ENCODE measurements at regions not wholly inside any gene's neighbourhood (a gene's known extent, or its start where the extent isn't known, plus 50 kb on each side); places are given as distances from the start of the nearest gene placed in this dataset.

DNA sequence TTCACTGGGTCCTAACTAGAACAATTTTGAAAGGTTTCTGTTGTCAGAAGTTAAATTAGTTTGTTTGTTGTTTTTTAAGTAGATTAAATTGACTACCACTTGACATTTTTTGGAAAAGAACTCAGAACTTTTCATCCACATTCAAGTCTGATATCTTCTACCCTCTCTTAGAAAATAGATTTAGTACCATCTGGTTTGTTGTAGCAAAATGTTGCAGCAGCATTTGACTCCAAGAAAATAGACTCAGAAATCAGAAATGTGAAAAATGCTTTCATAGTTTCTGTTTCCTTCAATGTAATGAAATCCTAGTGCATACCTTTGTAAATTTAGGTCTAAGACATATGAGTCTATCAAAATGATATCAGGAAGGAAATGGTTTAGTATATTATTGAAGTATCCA, 256.3 kb upstream of the CLEC14A start:
- no peaks in the 10 kb centered on the region for H3K79me2 ChIP-seq (ENCODE audit: insufficient read depth, low read length)
- no peak for DNase-seq
- H3K9me3 ChIP-seq (replicated peaks in 1 of 2; ENCODE audit: control insufficient read depth in 1 of 2, insufficient read depth in 1 of 2, low read length in 2 of 2) = peaks cover 5 to 9% of the 10 kb centered on the region in 2 donors
- no peak overlapping the region for H3K4me2 ChIP-seq (replicated peaks; ENCODE audit: extremely low read depth, low read length, poor library complexity, severe bottlenecking)
- no peaks in the 10 kb centered on the region for H3K36me3 ChIP-seq (replicated peaks in 1 of 2; ENCODE audit: control insufficient read depth in 1 of 2, insufficient read depth in 2 of 2, low read length in 2 of 2)
- no peak overlapping the region for H2AFZ ChIP-seq (ENCODE audit: insufficient read depth, low read depth, low read length, poor library complexity, severe bottlenecking)
- Mint-ChIP-seq H3K4me1 (no peaks in the 10 kb centered on the region), H3K9me3 (peaks cover 0 to 7% (median 4%) of the 10 kb centered on the region in 7 donors), H3K27me3 (ENCODE audit: low read depth in 3 of 3) (no peaks in the 10 kb centered on the region), H3K27ac (no peak overlapping the region), H3K36me3 (no peaks in the 10 kb centered on the region), H3K4me3 (no peak overlapping the region)
- H3K27me3 ChIP-seq (ENCODE audit: control insufficient read depth in 2 of 2, insufficient read depth in 2 of 2, low read length in 2 of 2) = no peaks in the 10 kb centered on the region
- H3K4me1 ChIP-seq (ENCODE audit: control insufficient read depth in 1 of 2, insufficient read depth in 2 of 2, low read length in 2 of 2) = no peaks in the 10 kb centered on the region
- H3K9ac ChIP-seq (ENCODE audit: insufficient read depth, low read length, poor library complexity, severe bottlenecking) = no peak overlapping the region
- H4K20me1 ChIP-seq (ENCODE audit: insufficient read depth, low read length) = no peaks in the 10 kb centered on the region
- TF ChIP-seq CTCF (IDR thresholded peaks at IDR 0.05) = no peak
- H3K27ac ChIP-seq (ENCODE audit: low read depth in 1 of 2, low read length in 2 of 2) = no peak overlapping the region
- intact Hi-C loops (cut with micrococcal nuclease) = no loop called here
- no peak overlapping the region for H3K4me3 ChIP-seq (replicated peaks in 1 of 3; ENCODE audit: low read depth in 2 of 3, low read length in 3 of 3)

DNA sequence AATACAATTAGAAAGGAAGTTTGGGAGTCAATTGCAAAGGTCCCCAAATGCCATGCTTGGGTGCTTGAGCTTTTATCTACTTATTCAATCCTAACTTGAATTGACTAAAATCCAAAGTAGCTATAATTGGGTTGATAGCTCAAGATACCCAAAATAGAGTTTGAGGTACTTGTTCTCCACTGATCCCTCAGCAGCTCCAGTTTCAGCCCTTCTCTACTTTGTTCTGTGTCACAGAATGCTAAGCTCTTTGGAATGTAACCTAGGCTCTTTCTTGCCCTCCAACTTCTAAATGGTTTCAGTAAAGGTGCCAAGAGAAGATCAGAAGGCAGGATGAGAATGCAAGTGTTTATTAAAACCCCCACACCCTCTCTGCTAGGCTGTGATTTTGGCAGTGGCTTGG, 251.4 kb upstream of the CLEC14A start:
- no peak overlapping the region for H3K9ac ChIP-seq (ENCODE audit: insufficient read depth, low read length, poor library complexity, severe bottlenecking)
- H4K20me1 ChIP-seq (ENCODE audit: insufficient read depth, low read length) = no peaks in the 10 kb centered on the region
- Mint-ChIP-seq H3K27me3 (ENCODE audit: low read depth in 3 of 3) (no peaks in the 10 kb centered on the region), H3K36me3 (no peaks in the 10 kb centered on the region), H3K4me3 (no peak overlapping the region), H3K27ac (no peak overlapping the region), H3K9me3 (peaks cover 0 to 12% (median 4%) of the 10 kb centered on the region in 7 donors), H3K4me1 (no peaks in the 10 kb centered on the region)
- no peaks in the 10 kb centered on the region for H3K79me2 ChIP-seq (ENCODE audit: insufficient read depth, low read length)
- no peak overlapping the region for H3K4me2 ChIP-seq (replicated peaks; ENCODE audit: extremely low read depth, low read length, poor library complexity, severe bottlenecking)
- DNase-seq = no peak
- no peak overlapping the region for H3K27ac ChIP-seq (ENCODE audit: low read depth in 1 of 2, low read length in 2 of 2)
- intact Hi-C loops (cut with micrococcal nuclease) = no loop called here
- H3K36me3 ChIP-seq (replicated peaks in 1 of 2; ENCODE audit: control insufficient read depth in 1 of 2, insufficient read depth in 2 of 2, low read length in 2 of 2) = no peaks in the 10 kb centered on the region
- H3K27me3 ChIP-seq (ENCODE audit: control insufficient read depth in 2 of 2, insufficient read depth in 2 of 2, low read length in 2 of 2) = no peaks in the 10 kb centered on the region
- H3K4me1 ChIP-seq (ENCODE audit: control insufficient read depth in 1 of 2, insufficient read depth in 2 of 2, low read length in 2 of 2) = no peaks in the 10 kb centered on the region
- H2AFZ ChIP-seq (ENCODE audit: insufficient read depth, low read depth, low read length, poor library complexity, severe bottlenecking) = no peak overlapping the region
- TF ChIP-seq CTCF (IDR thresholded peaks at IDR 0.05) = no peak
- H3K4me3 ChIP-seq (replicated peaks in 1 of 3; ENCODE audit: low read depth in 2 of 3, low read length in 3 of 3) = no peak overlapping the region
- H3K9me3 ChIP-seq (replicated peaks in 1 of 2; ENCODE audit: control insufficient read depth in 1 of 2, insufficient read depth in 1 of 2, low read length in 2 of 2) = peaks cover 5 to 7% of the 10 kb centered on the region in 2 donors
